SK-N-SH (cell line): ENCODE measurements at regions not wholly inside any gene's neighbourhood (a gene's known extent, or its start where the extent isn't known, plus 50 kb on each side); places are given as distances from the start of the nearest gene placed in this dataset.
A peak's percentile ranks its signal among the peaks of the same experiment; 100 is the strongest.

Experiments
- CTCF ChIA-PET: fragments of 300-600, 350-600 bp; formaldehyde crosslinking; extraction: SDS; loops from one replicate; lab custom pipeline; 2021; lab: Yijun Ruan, JAX
- POLR2A ChIA-PET: fragments of 350-600 bp; sonication (Branson Sonifier 250); formaldehyde crosslinking; extraction: SDS; loops from one replicate; lab custom pipeline; 2020; ENCODE audit warnings: antibody characterized with exemption, inconsistent platforms; lab: Yijun Ruan, JAX
- DNase-seq: peaks from one replicate; pipeline ENCODE4 v3.0.0; 2012
- H2AFZ ChIP-seq: fragments of 200-600 bp; sonication (generic); 2 replicates; pipeline ENCODE4 v1.8.1; 2016; ENCODE audit warnings: antibody characterized with exemption, mild to moderate bottlenecking, low read depth
- H3F3A ChIP-seq: fragments of 200-600 bp; sonication (generic); replicated peaks from 2 replicates; pipeline ENCODE3; 2016; ENCODE audit warnings: antibody characterized with exemption, mild to moderate bottlenecking; ENCODE audit not compliant: insufficient read depth
- H3K27ac ChIP-seq, 2 experiments: fragments of 200-500 bp in 1 of 2; fragments of 200-600 bp in 1 of 2; sonication (Bioruptor generic) in 1 of 2; sonication (generic), shearing (Covaris generic) in 1 of 2; 2 replicates each; pipeline versions ENCODE4 v1.5.1 to v1.6.1; 2014 to 2016; ENCODE audit warnings: low read depth in 2 of 2, inconsistent platforms in 1 of 2, low read length in 1 of 2, mild to moderate bottlenecking in 1 of 2, mixed read lengths in 1 of 2
- H3K27me3 ChIP-seq: fragments of 200-600 bp; sonication (generic), shearing (Covaris generic); 2 replicates; pipeline ENCODE4 v1.6.1; 2016; ENCODE audit warnings: mixed run types; ENCODE audit not compliant: insufficient read depth
- H3K36me3 ChIP-seq, 2 experiments: fragments of 200-500 bp in 1 of 2; fragments of 200-600 bp in 1 of 2; sonication (Bioruptor generic) in 1 of 2; sonication (generic) in 1 of 2; replicated peaks in 1 of 2; 2 replicates each; pipeline versions ENCODE3 to v1.5.1; 2014 to 2016; ENCODE audit warnings: low read length in 1 of 2, mild to moderate bottlenecking in 1 of 2; ENCODE audit not compliant: insufficient read depth in 2 of 2, control insufficient read depth in 1 of 2
- H3K4me1 ChIP-seq, 2 experiments: fragments of 200-500 bp in 1 of 2; fragments of 200-600 bp in 1 of 2; sonication (Bioruptor generic) in 1 of 2; sonication (generic), shearing (Covaris generic) in 1 of 2; 2 replicates each; pipeline versions ENCODE4 v1.5.1 to v1.6.1; 2014 to 2016; ENCODE audit warnings: low read depth in 1 of 2, low read length in 1 of 2, mixed run types in 1 of 2; ENCODE audit not compliant: insufficient read depth in 2 of 2, control insufficient read depth in 1 of 2
- H3K4me2 ChIP-seq: fragments of 200-600 bp; sonication (generic), shearing (Covaris generic); 2 replicates; pipeline ENCODE4 v1.6.1; 2017; ENCODE audit warnings: mixed run types
- H3K4me3 ChIP-seq, 2 experiments: fragments of 200-500 bp in 1 of 2; fragments of 200-600 bp in 1 of 2; sonication (Bioruptor generic) in 1 of 2; sonication (generic), shearing (Covaris generic) in 1 of 2; 2 replicates each; pipeline versions ENCODE4 v1.5.1 to v1.8.1; 2014 to 2016; ENCODE audit warnings: low read depth in 2 of 2, inconsistent platforms in 1 of 2, low read length in 1 of 2, mild to moderate bottlenecking in 1 of 2, mixed read lengths in 1 of 2, moderate library complexity in 1 of 2
- H3K79me2 ChIP-seq: fragments of 200-600 bp; sonication (generic); 2 replicates; pipeline ENCODE4 v1.8.1; 2017; ENCODE audit warnings: mild to moderate bottlenecking; ENCODE audit not compliant: insufficient read depth
- H3K9ac ChIP-seq: fragments of 200-600 bp; sonication (generic); 2 replicates; pipeline ENCODE4 v1.6.1; 2017; ENCODE audit warnings: mixed run types
- H3K9me2 ChIP-seq: fragments of 200-600 bp; sonication (generic); 2 replicates; pipeline ENCODE4 v1.6.1; 2017; ENCODE audit warnings: mixed run types
- H3K9me3 ChIP-seq: fragments of 200-600 bp; sonication (generic); 2 replicates; pipeline ENCODE4 v1.6.1; 2017; ENCODE audit warnings: mixed run types, mild to moderate bottlenecking, moderate library complexity
- H4K20me1 ChIP-seq: fragments of 200-600 bp; sonication (generic); 2 replicates; pipeline ENCODE4 v1.6.1; 2017; ENCODE audit warnings: mild to moderate bottlenecking, mixed run types; ENCODE audit not compliant: insufficient read depth
- CTCF ChIP-seq: fragments of 200-600 bp; sonication (generic); IDR thresholded peaks from 2 replicates; pipeline ENCODE4 v1.6.1; 2017; ENCODE audit warnings: antibody characterized with exemption, mild to moderate bottlenecking, moderate library complexity
- EZH2phosphoT487 ChIP-seq: fragments of 200-600 bp; sonication (generic); IDR thresholded peaks from 2 replicates; pipeline ENCODE4 v1.6.1; 2017; ENCODE audit warnings: low read depth, mixed run types, mild to moderate bottlenecking, antibody characterized with exemption, moderate library complexity, borderline replicate concordance
- FOXM1 ChIP-seq: IDR thresholded peaks from 2 replicates; pipeline ENCODE4 v1.4.0; 2012; ENCODE audit warnings: low read depth, mild to moderate bottlenecking
- GABPA ChIP-seq: IDR thresholded peaks from 2 replicates; pipeline ENCODE4 v1.4.0; 2012; ENCODE audit warnings: low read depth, mild to moderate bottlenecking
- JUND ChIP-seq: IDR thresholded peaks from 2 replicates; pipeline ENCODE4 v1.4.0; 2012
- MXI1 ChIP-seq: IDR thresholded peaks from 2 replicates; pipeline ENCODE4 v1.6.1; 2012; ENCODE audit warnings: mild to moderate bottlenecking, low read depth, low read length, improper control_type of control experiment
- PBX3 ChIP-seq: IDR thresholded peaks from 2 replicates; pipeline ENCODE4; 2012
- POLR2AphosphoS5 ChIP-seq: IDR thresholded peaks from 2 replicates; pipeline ENCODE4 v1.6.1; 2012; ENCODE audit warnings: low read depth, low read length
- RCOR1 ChIP-seq: fragments of 150-350 bp; IDR thresholded peaks from 2 replicates; pipeline ENCODE4 v1.6.1; 2017; ENCODE audit warnings: antibody characterized with exemption, low read length
- SIN3A ChIP-seq: IDR thresholded peaks from 2 replicates; pipeline ENCODE4 v1.6.1; 2012; ENCODE audit warnings: low read depth, mild to moderate bottlenecking, low read length, moderate library complexity, borderline replicate concordance
- TAF1 ChIP-seq: IDR thresholded peaks from 2 replicates; pipeline ENCODE4 v1.6.1; 2012; ENCODE audit warnings: low read depth, mild to moderate bottlenecking, low read length, moderate library complexity, borderline replicate concordance
- USF2 ChIP-seq: fragments of 150-350 bp; IDR thresholded peaks from 2 replicates; pipeline ENCODE4 v1.6.1; 2017; ENCODE audit warnings: antibody characterized with exemption, low read length, low read depth, borderline replicate concordance
- ZBTB33 ChIP-seq: IDR thresholded peaks from 2 replicates; pipeline ENCODE4 v1.4.0; 2012; ENCODE audit warnings: low read depth, borderline replicate concordance
- WGBS: methylation state at CpG from one replicate; pipeline ENCODE4 v1.1.6; 2017; ENCODE audit warnings: low lambda C conversion rate; 5-methylcytosine and 5-hydroxymethylcytosine counted together

GRCh38 chr4:106527316-106527715 is 158.7 kb upstream of the GIMD1 start:
- 69% methylated on average over 2 of the region's 2 CpGs for WGBS
- peak overlapping the region; percentile 18; the same call in 1 of the 2 replicates for H3K4me2 ChIP-seq
- H3K9me3 ChIP-seq: no peaks in the 10 kb centered on the region
- peak overlapping the region; percentile 36; the same call in 1 of the 2 replicates for H2AFZ ChIP-seq
- no peaks in the 10 kb centered on the region for H3K27me3 ChIP-seq
- no peaks in the 10 kb centered on the region for H3K9me2 ChIP-seq
- DNase-seq: no peak
- no peaks in the 10 kb centered on the region for H3K36me3 ChIP-seq
- H4K20me1 ChIP-seq: no peaks in the 10 kb centered on the region
- ChIA-PET POLR2A (no interaction called here), CTCF (no interaction called here)
- no peak overlapping the region for H3K9ac ChIP-seq
- H3K79me2 ChIP-seq: no peaks in the 10 kb centered on the region
- no peak overlapping the region for H3K4me3 ChIP-seq
- peaks cover 0 to 19% of the 10 kb centered on the region in 2 experiments; a peak in 3 of 4 replicates for H3K4me1 ChIP-seq
- peaks cover 25% of the 10 kb centered on the region for H3F3A ChIP-seq
- TF ChIP-seq SIN3A: no peak
- no peak for TF ChIP-seq EZH2phosphoT487
- TF ChIP-seq JUND: no peak
- TF ChIP-seq ZBTB33: no peak
- no peak for TF ChIP-seq FOXM1
- TF ChIP-seq RCOR1: no peak
- no peak for TF ChIP-seq POLR2AphosphoS5
- TF ChIP-seq MXI1: no peak
- TF ChIP-seq PBX3: no peak
- no peak for TF ChIP-seq USF2
- no peak for TF ChIP-seq CTCF
- TF ChIP-seq GABPA: no peak
- TF ChIP-seq TAF1: no peak
- H3K27ac ChIP-seq: no peak overlapping the region
